Ishikawa (cell line): ENCODE measurements at regions not wholly inside any gene's neighbourhood (a gene's known extent, or its start where the extent isn't known, plus 50 kb on each side); places are given as distances from the start of the nearest gene placed in this dataset.

ENCODE experiments used
- CEBPB ChIP-seq: IDR thresholded peaks from 2 replicates; pipeline ENCODE4 v1.6.1; 2012
- CREB1 ChIP-seq: IDR thresholded peaks from 2 replicates; pipeline ENCODE4 v1.6.1; 2012; ENCODE audit warnings: low read depth
- EGR1 ChIP-seq: IDR thresholded peaks from 2 replicates; pipeline ENCODE4 v1.6.1; 2012
- EP300 ChIP-seq: IDR thresholded peaks from 2 replicates; pipeline ENCODE4 v1.6.1; 2012; ENCODE audit warnings: borderline replicate concordance
- FOXM1 ChIP-seq: IDR thresholded peaks from 2 replicates; pipeline ENCODE4 v1.6.1; 2012; ENCODE audit warnings: low read depth, borderline replicate concordance
- MAX ChIP-seq: IDR thresholded peaks from 2 replicates; pipeline ENCODE4 v1.6.1; 2012
- NFIC ChIP-seq: IDR thresholded peaks from 2 replicates; pipeline ENCODE4 v1.6.1; 2012
- RAD21 ChIP-seq: IDR thresholded peaks from 2 replicates; pipeline ENCODE4 v1.6.1; 2012; ENCODE audit warnings: low read depth
- REST ChIP-seq: IDR thresholded peaks from 2 replicates; pipeline ENCODE4 v1.6.1; 2012; ENCODE audit warnings: low read depth, mild to moderate bottlenecking
- TAF1 ChIP-seq: IDR thresholded peaks from 2 replicates; pipeline ENCODE4 v1.6.1; 2012; ENCODE audit warnings: low read depth, mild to moderate bottlenecking
- TCF12 ChIP-seq: IDR thresholded peaks from 2 replicates; pipeline ENCODE4 v1.6.1; 2012; ENCODE audit warnings: low read depth
- TEAD4 ChIP-seq: IDR thresholded peaks from 2 replicates; pipeline ENCODE4 v1.6.1; 2012
- USF1 ChIP-seq: IDR thresholded peaks from 2 replicates; pipeline ENCODE4 v1.6.1; 2012
- YY1 ChIP-seq: IDR thresholded peaks from 2 replicates; pipeline ENCODE4 v1.6.1; 2012; ENCODE audit warnings: low read depth
- ZBTB7A ChIP-seq: IDR thresholded peaks from 2 replicates; pipeline ENCODE4 v1.6.1; 2012; ENCODE audit warnings: low read depth

- TF ChIP-seq EP300 = no peak
- no peak for TF ChIP-seq TEAD4
- TF ChIP-seq MAX = no peak
- no peak for TF ChIP-seq TCF12
- no peak for TF ChIP-seq CEBPB
- no peak for TF ChIP-seq YY1
- TF ChIP-seq CREB1 = no peak
- no peak for TF ChIP-seq RAD21
- TF ChIP-seq TAF1 = no peak
Measured at GRCh38 chr2:34332813-34333212, 733.7 kb upstream of the FAM98A start.

- no peak for TF ChIP-seq REST
- TF ChIP-seq USF1 = no peak
- TF ChIP-seq FOXM1 = no peak
- no peak for TF ChIP-seq CEBPB
- TF ChIP-seq NFIC = no peak
- no peak for TF ChIP-seq EP300
Measured at GRCh38 chr2:34320056-34320455, 721.0 kb upstream of the FAM98A start.

- TF ChIP-seq TAF1 (no peak), NFIC (no peak), CEBPB (no peak), REST (no peak), TEAD4 (no peak), CREB1 (no peak), EP300 (no peak), MAX (no peak), YY1 (no peak), TCF12 (no peak), USF1 (no peak), ZBTB7A (no peak), FOXM1 (no peak), EGR1 (no peak), RAD21 (no peak)
Measured at GRCh38 chr2:34317797-34318196, 718.7 kb upstream of the FAM98A start.

- TF ChIP-seq MAX (no peak), EP300 (no peak), NFIC (no peak), ZBTB7A (no peak), RAD21 (no peak), REST (no peak), TAF1 (no peak), CEBPB (no peak), CREB1 (no peak), USF1 (no peak), YY1 (no peak), TEAD4 (no peak), TCF12 (no peak), FOXM1 (no peak), EGR1 (no peak)
Measured at GRCh38 chr2:34316788-34317187, 717.7 kb upstream of the FAM98A start.
